GM18508 (cell line): ENCODE measurements at regions not wholly inside any gene's neighbourhood (a gene's known extent, or its start where the extent isn't known, plus 50 kb on each side); places are given as distances from the start of the nearest gene placed in this dataset.
"Not testable (repeated sequence)": the region's sequence is repeated elsewhere in the genome, so short reads cannot be mapped to it uniquely, and the experiment has no call there.

Source experiments
- ATAC-seq: cut with Tn5 transposase; IDR thresholded peaks from one replicate; pipeline ENCODE4 v1.9.1; 2021; ENCODE audit warnings: moderate number of reproducible peaks; ENCODE audit not compliant: insufficient read depth, unreplicated experiment

GRCh38 chr9:624935-625500, 216.5 kb upstream of the DMRT1 start:
- no peak for ATAC-seq

DNA sequence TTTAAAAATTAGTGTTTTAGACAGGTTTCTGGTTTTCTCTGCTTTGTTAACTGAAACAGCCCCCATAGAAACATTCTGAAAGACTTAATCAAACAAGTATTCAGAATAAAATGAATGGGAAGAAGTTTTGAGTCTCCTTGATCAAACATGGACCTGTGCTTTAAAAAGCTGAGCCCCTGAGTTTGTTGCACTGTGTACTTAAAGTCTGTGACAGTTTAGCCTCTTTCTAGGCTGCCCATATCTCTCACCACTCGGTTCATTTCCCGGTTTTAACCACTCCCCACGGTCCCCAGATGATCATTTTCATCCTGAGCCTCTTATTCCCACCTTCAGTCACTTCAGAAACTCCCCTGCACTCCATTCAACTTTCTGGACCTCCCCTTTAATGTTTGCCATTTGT, 215.9 kb upstream of the DMRT1 start:
- ATAC-seq: no peak

GRCh38 chr9:626114-626513, 215.4 kb upstream of the DMRT1 start:
- not testable (repeated sequence) for ATAC-seq

DNA sequence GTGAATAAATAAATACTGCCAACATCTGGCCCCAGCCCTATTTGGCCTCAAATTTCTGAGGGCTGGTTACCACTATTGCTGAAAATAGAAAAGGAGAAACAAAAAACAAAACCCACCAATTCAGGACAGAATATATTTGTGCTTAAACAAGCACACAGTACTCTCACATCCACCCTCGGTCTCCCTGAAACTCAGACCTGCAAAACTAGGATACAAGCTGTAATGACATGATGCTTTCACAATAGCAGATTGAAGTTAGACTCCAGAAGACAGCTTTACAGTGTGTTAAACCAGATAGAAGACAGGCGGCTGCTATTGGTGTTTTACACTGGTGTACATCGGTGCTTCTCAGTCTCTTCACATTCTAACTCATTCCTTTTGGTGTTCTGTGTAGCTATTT, 214.9 kb upstream of the DMRT1 start:
- ATAC-seq: no peak

- no peak for ATAC-seq
Measured at GRCh38 chr9:627336-627970, 214.0 kb upstream of the DMRT1 start.

DNA sequence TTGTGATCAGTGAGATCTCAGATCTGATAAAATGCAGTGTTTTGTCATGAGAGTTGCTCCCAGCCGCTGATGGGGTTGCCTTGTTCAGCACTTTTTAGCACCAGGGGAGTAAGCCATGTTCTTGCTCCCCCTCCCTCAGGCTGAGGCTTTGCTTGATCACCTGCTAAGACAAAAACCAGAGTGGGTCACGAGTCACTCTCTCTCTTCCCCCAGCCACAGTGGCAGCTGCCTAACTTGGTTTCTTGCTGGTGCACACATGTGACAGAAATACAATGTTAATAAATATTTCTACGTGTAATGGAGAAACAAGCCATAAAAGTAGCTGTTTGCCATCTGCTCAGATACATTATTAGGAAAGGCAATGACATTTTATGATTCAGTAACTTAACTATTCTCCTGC, 212.4 kb upstream of the DMRT1 start:
- no peak for ATAC-seq

DNA sequence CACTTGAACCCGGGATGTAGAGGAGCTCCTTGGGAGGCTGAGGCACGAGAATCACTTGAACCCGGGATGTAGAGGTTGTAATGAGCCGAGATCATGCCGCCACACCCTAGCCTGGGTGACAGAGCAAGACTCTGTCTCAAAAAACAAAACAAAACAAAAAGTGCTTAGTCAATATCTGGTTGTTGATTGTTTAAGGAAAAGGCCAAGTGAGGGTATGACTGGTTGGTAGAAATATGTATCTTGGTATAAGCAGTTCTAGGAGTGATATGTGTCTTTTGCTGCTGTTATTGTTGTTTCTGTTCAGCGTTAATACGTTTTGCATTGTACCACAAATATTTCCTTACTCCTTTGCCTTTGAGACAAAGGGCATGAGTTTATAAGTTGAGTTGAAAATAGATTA, 210.7 kb upstream of the DMRT1 start:
- ATAC-seq: no peak

- no peak for ATAC-seq
Measured at GRCh38 chr9:631596-631995, 209.9 kb upstream of the DMRT1 start.

DNA sequence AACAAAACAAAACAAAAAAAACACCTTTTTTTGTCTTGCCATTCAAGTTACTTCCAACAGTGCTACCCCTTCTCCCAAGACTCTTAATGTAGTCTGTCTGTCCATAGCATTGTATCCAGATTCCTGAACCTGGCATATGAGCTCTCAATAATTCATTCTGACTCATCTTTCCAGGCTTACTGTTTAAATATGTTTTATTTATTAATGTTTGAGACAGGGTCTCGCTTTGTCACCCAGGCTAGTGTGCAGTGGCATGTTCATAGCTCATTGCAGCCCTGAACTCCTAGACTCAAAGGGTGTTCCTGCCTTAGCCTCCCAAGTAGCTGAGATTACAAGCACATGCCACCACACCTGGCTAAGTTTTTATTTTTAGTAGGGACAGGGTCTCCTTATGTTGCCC, 208.0 kb upstream of the DMRT1 start:
- ATAC-seq: no peak

DNA sequence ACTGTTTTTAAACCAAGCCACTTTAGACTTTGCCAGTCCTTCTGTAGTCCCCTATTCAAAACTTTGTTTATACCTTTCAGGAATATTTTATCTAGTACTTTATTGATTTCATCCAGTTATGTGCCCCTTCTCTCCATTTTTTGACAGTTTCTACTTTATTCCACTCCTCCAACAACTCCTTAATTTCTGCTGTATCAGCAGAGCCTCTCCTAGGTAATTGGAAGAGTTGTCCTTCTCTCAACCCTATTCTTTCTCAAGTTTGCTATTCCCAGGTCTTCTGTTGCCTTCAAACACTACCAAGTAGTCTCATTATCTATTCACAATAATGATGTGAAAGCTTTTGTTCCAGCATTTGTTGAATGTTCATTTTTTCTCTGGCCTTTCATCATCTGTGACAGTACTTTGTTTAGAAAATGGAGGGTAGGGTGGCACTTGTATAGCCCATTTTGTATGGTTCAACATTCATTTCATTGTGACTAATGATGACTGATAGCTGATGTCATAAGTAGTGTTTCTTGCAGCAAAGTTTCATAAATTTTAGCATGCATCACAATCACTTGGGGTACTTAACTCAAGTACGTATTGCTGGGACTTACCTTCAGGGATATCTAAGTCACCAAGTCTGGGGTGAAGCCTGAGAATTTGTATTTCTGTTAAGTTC, 204.4 kb upstream of the DMRT1 start:
- no peak for ATAC-seq

DNA sequence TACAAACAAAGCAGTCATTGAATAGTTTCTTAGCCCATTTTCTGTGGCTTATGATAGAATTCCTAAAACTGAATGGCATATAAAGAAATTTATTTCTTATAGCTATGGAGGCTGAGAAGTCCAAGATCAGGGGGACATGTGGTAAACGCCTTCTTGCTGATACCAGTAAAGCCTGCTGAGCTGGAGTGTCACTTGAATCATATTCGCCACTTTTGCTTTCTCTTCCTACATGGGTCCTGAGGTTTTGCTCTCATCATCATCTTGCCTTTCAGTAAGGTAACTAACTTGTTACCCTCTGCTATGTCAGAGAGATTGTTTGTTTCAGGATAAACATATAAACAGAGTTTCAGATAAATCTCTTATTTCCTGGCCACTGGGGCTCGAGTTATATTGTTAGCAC, 203.3 kb upstream of the DMRT1 start:
- no peak for ATAC-seq

GRCh38 chr9:642014-642413, 199.5 kb upstream of the DMRT1 start:
- no peak for ATAC-seq

GRCh38 chr9:643966-644365, 197.5 kb upstream of the DMRT1 start:
- ATAC-seq: no peak

DNA sequence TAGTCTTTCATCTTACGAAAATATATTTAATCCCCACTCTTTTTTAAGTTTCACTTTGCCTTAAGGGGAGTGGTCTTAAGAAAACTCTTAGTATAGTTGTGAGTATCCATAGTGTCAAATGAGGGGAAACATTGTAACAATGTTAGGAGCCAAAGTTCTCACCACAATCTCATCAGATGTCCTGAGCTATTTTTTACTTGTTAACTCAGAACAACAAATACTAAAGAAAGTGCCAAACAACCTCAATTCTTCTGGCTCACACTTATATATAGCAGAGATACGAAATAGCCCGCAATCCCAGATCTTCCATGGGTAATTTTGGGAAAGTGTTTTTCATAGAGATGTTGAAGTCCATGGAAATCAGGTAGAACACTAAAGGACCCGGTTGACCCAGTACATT, 194.0 kb upstream of the DMRT1 start:
- ATAC-seq: no peak

- no peak for ATAC-seq
Measured at GRCh38 chr9:649128-650074, 192.1 kb upstream of the DMRT1 start.

- ATAC-seq: no peak
Measured at GRCh38 chr9:650362-650761, 191.1 kb upstream of the DMRT1 start.

- no peak for ATAC-seq
Measured at GRCh38 chr9:651371-651770, 190.1 kb upstream of the DMRT1 start.

GRCh38 chr9:652914-653313, 188.6 kb upstream of the DMRT1 start:
- no peak for ATAC-seq

- ATAC-seq: no peak
Measured at GRCh38 chr9:653421-653820, 188.1 kb upstream of the DMRT1 start.

GRCh38 chr9:653856-654387, 187.6 kb upstream of the DMRT1 start:
- no peak for ATAC-seq

DNA sequence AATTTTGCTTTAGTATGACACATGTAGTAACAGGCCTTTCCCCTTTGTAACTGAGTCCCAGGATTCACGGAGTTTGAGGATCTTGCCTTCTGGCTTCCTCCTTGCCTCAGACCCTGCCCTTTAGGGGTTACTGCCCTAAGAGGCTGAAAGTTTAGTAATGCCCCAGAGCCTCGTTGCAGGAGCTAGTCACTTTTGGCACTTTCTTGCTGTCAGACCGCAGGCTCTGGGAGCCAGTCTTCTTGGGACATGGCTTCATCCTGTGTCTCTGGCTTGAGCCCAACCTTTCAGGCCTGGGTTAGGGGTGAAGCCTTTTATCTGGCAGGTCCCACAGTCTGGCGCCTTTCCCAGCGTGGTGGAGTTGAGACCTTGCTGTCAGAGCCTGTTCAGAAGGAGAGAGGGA, 185.6 kb upstream of the DMRT1 start:
- no peak for ATAC-seq
